Superior temporal gyrus (tissue), 1 donor: ENCODE measurements at regions not wholly inside any gene's neighbourhood (a gene's known extent, or its start where the extent isn't known, plus 50 kb on each side); places are given as distances from the start of the nearest gene placed in this dataset.
"Not testable (repeated sequence)": the region's sequence is repeated elsewhere in the genome, so short reads cannot be mapped to it uniquely, and the experiment has no call there.

Experiments
- DNase-seq: peaks from one replicate; pipeline ENCODE4 v3.0.0-alpha.2; 2016; ENCODE audit errors: extremely low spot score

GRCh38 chr5:101045689-101046088 is 142.6 kb upstream of the ST8SIA4 start:
- no peak for DNase-seq

DNA sequence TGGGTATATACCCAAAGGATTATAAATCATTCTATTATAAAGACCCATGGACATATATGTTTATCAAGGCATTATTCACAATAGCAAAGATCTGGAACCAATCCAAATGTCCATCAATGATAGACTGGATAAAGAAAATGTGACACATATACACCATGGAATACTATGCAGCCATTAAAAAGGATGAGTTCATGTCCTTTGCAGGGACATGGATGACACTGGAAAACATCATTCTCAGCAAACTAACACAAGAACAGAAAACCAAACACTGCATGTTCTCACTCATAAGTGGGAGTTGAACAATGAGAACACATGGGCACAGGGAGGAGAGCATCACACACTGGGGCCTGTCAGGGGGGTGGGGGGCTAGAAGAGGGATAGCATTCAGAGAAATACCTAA is 136.9 kb upstream of the ST8SIA4 start:
- not testable (repeated sequence) for DNase-seq

DNA sequence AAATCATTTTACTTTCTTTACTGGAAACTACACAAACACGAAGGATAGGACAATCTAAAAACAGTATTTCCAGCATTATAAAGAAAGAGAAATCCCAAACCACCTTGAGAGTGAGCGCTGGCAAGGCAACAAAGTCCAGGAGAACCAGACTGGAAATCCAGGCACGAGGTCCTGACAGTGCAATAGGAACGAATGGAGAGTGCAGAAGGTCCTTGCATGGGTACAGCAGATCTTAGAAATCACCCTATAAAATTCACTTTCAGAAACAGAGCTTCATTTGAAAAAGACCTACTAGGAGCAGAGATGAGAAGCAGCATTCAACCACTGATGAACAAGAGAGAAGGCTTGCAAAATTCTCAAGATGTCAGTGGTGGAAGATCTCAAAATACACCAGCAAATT is 133.7 kb upstream of the ST8SIA4 start:
- no peak for DNase-seq

DNA sequence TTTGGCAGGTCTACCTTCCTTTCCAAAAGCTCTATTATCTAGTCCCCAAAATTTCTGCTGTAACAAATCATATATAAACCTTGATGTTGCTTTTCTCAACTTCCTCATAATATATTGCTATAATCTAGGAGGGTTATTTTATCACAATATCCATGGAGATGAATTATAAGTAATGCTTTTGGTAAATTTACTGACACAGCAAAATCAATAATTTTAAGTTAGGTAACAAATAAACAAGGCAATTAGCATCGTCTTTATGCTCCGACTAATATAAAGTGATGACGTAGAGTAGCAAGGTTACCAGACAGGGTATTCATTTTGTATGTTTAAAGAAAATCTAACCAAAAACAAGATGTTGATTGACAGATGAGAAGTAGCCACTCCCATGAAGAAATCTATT is 132.3 kb upstream of the ST8SIA4 start:
- no peak for DNase-seq

DNA sequence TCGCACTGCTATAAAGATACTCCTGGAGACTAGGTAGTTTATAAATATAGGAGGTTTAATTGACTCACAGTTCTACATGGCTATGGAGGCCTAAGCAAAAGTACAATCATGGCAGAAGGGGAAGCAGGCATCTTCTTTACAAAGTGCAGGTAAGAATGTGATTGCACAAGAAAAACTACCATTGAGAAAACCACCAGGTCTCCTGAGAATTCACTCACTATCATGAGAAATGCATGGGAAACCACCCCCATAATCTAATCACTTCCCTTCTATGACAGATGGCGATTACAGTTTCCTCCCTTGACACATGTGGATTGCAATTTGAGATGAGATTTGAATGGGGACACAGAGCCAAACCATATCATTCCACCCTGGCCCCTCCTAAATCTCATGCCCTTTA is 121.2 kb upstream of the ST8SIA4 start:
- DNase-seq: no peak

DNA sequence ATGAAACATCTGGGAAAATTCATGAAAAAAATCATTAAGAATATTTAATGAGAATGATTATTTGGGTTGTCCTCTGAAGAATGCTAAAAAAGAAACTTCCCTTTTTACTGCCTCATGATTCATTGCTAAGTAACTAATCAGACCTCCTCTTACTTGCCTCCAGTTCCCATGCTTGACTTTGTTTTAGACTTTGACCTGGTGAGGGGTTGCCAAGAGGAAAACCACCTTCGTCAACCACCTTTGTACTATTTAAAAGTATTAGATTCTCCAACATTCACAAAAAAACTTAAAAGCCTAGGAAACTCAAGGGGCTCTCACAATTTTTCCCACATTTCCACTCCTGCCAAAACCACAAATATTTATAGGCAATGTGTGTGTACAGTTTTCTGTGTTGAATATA is 115.2 kb upstream of the ST8SIA4 start:
- no peak for DNase-seq

DNA sequence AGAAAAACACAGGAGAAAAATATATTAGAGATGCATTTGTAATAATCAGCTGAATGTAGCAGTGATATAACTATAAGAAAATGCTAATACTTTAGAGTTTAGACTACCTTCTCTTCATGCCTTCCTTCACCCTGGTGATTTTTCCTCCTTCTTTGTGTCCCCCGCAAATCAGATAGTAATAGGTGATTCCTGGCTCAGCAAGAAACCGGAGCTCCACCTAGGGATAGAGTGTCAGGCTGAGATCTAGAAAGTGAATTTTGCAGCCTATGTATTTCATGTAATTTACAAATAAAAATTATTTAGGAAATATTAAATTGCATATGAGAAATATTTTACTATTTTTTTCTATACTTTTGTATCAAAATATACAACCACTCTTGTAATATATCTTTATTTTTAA is 109.8 kb upstream of the ST8SIA4 start:
- no peak for DNase-seq

GRCh38 chr5:101009758-101010519 is 106.9 kb upstream of the ST8SIA4 start:
- DNase-seq: no peak

DNA sequence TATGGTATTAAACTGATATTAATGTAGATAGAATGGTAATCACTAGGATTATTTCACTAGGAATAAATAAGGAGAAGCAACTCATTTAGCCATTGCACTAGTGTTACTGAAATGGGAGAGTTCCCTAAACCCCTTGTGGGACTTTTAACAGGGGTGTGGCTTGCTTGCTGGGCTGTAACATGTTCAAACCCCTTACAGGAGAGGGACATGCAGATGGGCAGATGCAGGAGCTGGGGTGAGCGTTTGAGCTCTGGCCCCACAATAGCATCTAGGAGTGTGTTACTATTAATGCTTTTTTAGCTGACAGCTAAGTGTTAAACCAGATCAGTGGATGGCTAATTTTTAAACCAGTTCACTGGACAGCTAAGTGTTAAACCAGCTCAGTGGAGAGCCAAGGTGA is 89.3 kb upstream of the ST8SIA4 start:
- DNase-seq: no peak

GRCh38 chr5:100983601-100984000 is 80.5 kb upstream of the ST8SIA4 start:
- DNase-seq: not testable (repeated sequence)

- no peak for DNase-seq
Observed at GRCh38 chr5:100974082-100974481, 71.0 kb upstream of the ST8SIA4 start.

- no peak for DNase-seq
Observed at GRCh38 chr5:100970646-100971255, 67.7 kb upstream of the ST8SIA4 start.

DNA sequence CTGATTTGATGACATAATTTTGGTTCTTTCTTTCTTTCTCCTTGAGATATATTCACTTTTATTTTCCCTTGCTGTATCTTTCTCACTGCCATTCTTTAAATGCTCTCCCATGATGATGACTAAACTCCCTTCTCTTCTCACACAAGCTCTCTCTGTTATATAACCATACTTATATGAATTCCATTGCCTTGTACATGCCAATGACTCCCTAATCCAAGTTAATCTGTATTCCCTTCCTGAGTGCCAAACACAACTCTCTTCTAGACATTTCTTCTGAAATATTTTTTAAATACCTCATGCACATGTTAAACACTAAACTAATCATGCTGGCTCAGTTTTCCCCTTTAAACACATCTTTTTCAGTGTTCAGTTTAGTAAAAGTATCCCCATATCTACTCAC is 62.2 kb upstream of the ST8SIA4 start:
- no peak for DNase-seq
